HepG2 (cell line): ENCODE measurements at regions not wholly inside any gene's neighbourhood (a gene's known extent, or its start where the extent isn't known, plus 50 kb on each side); places are given as distances from the start of the nearest gene placed in this dataset.

Source experiments
- ATAC-seq: fragments of 200-7000 bp; cut with Tn5 transposase; 3 replicates; pipeline ENCODE4 v1.9.1; 2020; ENCODE audit warnings: mild to moderate bottlenecking, moderate library complexity
- BruUV-seq: library from RNA; stranded (reverse); fragments of 400-500 nt; replicated peaks from 2 replicates; lab custom pipeline; 2021; lab: Mats Ljungman, UMichigan
- CTCF ChIA-PET: fragments of 300-600 bp; formaldehyde crosslinking; extraction: SDS; loops from one replicate; lab custom pipeline; 2021; ENCODE audit warnings: low total read pairs, inconsistent platforms, low intra/inter-chr PET ratio; lab: Yijun Ruan, JAX
- POLR2A ChIA-PET: fragments of 350-600 bp; sonication (Branson Sonifier 250); formaldehyde crosslinking; loops from one replicate; lab custom pipeline; 2020; ENCODE audit warnings: antibody characterized with exemption, inconsistent platforms; lab: Yijun Ruan, JAX
- DNase-seq: peaks from one replicate; pipeline ENCODE4 v3.0.0-alpha.2; 2015; ENCODE audit warnings: low spot score
- FAIRE-seq: peaks from 3 replicates; lab custom pipeline; 2011; peaks lifted over from hg19 to GRCh38; lab: Jason Lieb, UNC
- H2AFZ ChIP-seq: one replicate; pipeline ENCODE4 v1.6.1; 2011; ENCODE audit warnings: low read length, inconsistent platforms
- H3K27ac ChIP-seq: fragments of 300-600 bp; 3 replicates; pipeline ENCODE4 v1.8.0; 2011; ENCODE audit warnings: mixed run types, mild to moderate bottlenecking, mixed read lengths, low read length, inconsistent platforms; ENCODE audit not compliant: insufficient read depth; ENCODE audit errors: extremely low read length
- H3K27me3 ChIP-seq, 2 experiments: fragments of 200-600 bp in 1 of 2; 2 replicates in 1 of 2; 3 replicates in 1 of 2; pipeline versions ENCODE4 v1.6.0 to v1.8.0; 2011; ENCODE audit warnings: low read length in 2 of 2, mild to moderate bottlenecking in 2 of 2, moderate library complexity in 2 of 2, inconsistent platforms in 1 of 2; ENCODE audit not compliant: insufficient read depth in 2 of 2, control insufficient read depth in 1 of 2
- H3K36me3 ChIP-seq, 2 experiments: fragments of 200-600 bp in 1 of 2; replicated peaks in 1 of 2; 2 replicates in 1 of 2; 3 replicates in 1 of 2; pipeline versions ENCODE4 v1.5.1 to v1.8.0; 2011; ENCODE audit warnings: low read length in 2 of 2, inconsistent platforms in 1 of 2; ENCODE audit not compliant: insufficient read depth in 2 of 2, control insufficient read depth in 1 of 2
- H3K4me1 ChIP-seq: 2 replicates; pipeline ENCODE4 v1.5.1; 2012; ENCODE audit warnings: low read length, inconsistent platforms; ENCODE audit not compliant: insufficient read depth
- H3K4me2 ChIP-seq: 2 replicates; pipeline ENCODE4 v1.6.0; 2011; ENCODE audit warnings: low read depth, low read length, inconsistent platforms
- H3K4me3 ChIP-seq, 3 experiments: fragments of 200-600 bp in 1 of 3; sonication (generic), shearing (Covaris generic) in 1 of 3; replicated peaks in 1 of 3; 2 replicates each; pipeline ENCODE4 v1.5.1; 2011 to 2016; ENCODE audit warnings: low read length in 3 of 3, inconsistent platforms in 2 of 3, low read depth in 2 of 3, mild to moderate bottlenecking in 2 of 3, control low read depth in 1 of 3, mixed read lengths in 1 of 3; ENCODE audit not compliant: insufficient read depth in 1 of 3
- H3K79me2 ChIP-seq: one replicate; pipeline ENCODE4 v1.6.1; 2011; ENCODE audit warnings: low read length, inconsistent platforms; ENCODE audit not compliant: insufficient read depth
- H3K9ac ChIP-seq: 2 replicates; pipeline ENCODE4 v1.6.0; 2011; ENCODE audit warnings: mild to moderate bottlenecking, low read depth, low read length, inconsistent platforms; ENCODE audit not compliant: insufficient read depth
- H3K9me3 ChIP-seq: 2 replicates; pipeline ENCODE4 v1.5.1; 2012; ENCODE audit warnings: mild to moderate bottlenecking, low read length
- H4K20me1 ChIP-seq: 2 replicates; pipeline ENCODE4 v1.6.0; 2011; ENCODE audit warnings: inconsistent platforms, mild to moderate bottlenecking, low read length, moderate library complexity; ENCODE audit not compliant: insufficient read depth
- ASH2L ChIP-seq: fragments of 300-600, 200-600 bp; sonication (generic); IDR thresholded peaks from 2 replicates; pipeline ENCODE4 v1.7.0; 2017; ENCODE audit warnings: low read depth, mild to moderate bottlenecking, moderate library complexity, mixed read lengths, low read length; ENCODE audit not compliant: insufficient read length
- BCL6 ChIP-seq: IDR thresholded peaks from 2 replicates; pipeline ENCODE4 v1.6.1; 2016; ENCODE audit warnings: missing genetic modification reagents, missing compliant biosample characterization
- CCDC6 ChIP-seq: sonication (generic); formaldehyde crosslinking; IDR thresholded peaks from 2 replicates; pipeline ENCODE4 v1.8.1; 2022; ENCODE audit warnings: mild to moderate bottlenecking, missing genetic modification reagents, moderate library complexity
- CENPT ChIP-seq: sonication (generic); formaldehyde crosslinking; IDR thresholded peaks from 2 replicates; pipeline ENCODE4 v1.8.0; 2022; ENCODE audit warnings: low read depth, mild to moderate bottlenecking, moderate library complexity, missing genetic modification reagents
- EEA1 ChIP-seq: sonication (generic); formaldehyde crosslinking; IDR thresholded peaks from 2 replicates; pipeline ENCODE4 v1.5.1; 2020; ENCODE audit warnings: mild to moderate bottlenecking, missing genetic modification reagents, borderline replicate concordance
- GLI4 ChIP-seq: sonication (generic); formaldehyde crosslinking; IDR thresholded peaks from 2 replicates; pipeline ENCODE4 v1.5.1; 2020; ENCODE audit warnings: missing genetic modification reagents, mild to moderate bottlenecking, moderate library complexity, borderline replicate concordance
- HIVEP1 ChIP-seq: sonication (generic); formaldehyde crosslinking; IDR thresholded peaks from 2 replicates; pipeline ENCODE4 v1.4.0; 2020; ENCODE audit warnings: mild to moderate bottlenecking, missing genetic modification reagents
- JARID2 ChIP-seq: sonication (generic); formaldehyde crosslinking; IDR thresholded peaks from 2 replicates; pipeline ENCODE4 v1.8.1; 2023; ENCODE audit warnings: missing genetic modification reagents, inconsistent platforms; ENCODE audit not compliant: insufficient replicate concordance
- RNF2 ChIP-seq: fragments of 450-650 bp; conservative IDR thresholded peaks from 2 replicates; pipeline ENCODE4 v1.6.1; 2016; ENCODE audit warnings: low read depth
- SKI ChIP-seq: fragments of 450-650 bp; IDR thresholded peaks from one replicate; pipeline ENCODE4 v1.6.1; 2018; ENCODE audit warnings: mild to moderate bottlenecking; ENCODE audit not compliant: partially characterized antibody
- SRF ChIP-seq: IDR thresholded peaks from 2 replicates; pipeline ENCODE4 v1.6.1; 2011; ENCODE audit warnings: mild to moderate bottlenecking, low read depth, low read length, moderate library complexity
- ZFP36 ChIP-seq: fragments of 150-350 bp; IDR thresholded peaks from 2 replicates; pipeline ENCODE4 v1.6.1; 2018; ENCODE audit warnings: borderline replicate concordance, low read length, low read depth; ENCODE audit not compliant: partially characterized antibody
- ZNF18 ChIP-seq: sonication (generic); formaldehyde crosslinking; IDR thresholded peaks from 2 replicates; pipeline ENCODE4 v1.8.0; 2022; ENCODE audit warnings: mild to moderate bottlenecking, missing genetic modification reagents; ENCODE audit not compliant: insufficient replicate concordance
- ZNF44 ChIP-seq: sonication (generic); formaldehyde crosslinking; IDR thresholded peaks from 2 replicates; pipeline ENCODE4 v1.5.1; 2020; ENCODE audit warnings: mild to moderate bottlenecking, missing genetic modification reagents
- ZNF503 ChIP-seq: sonication (generic); formaldehyde crosslinking; IDR thresholded peaks from 2 replicates; pipeline ENCODE4 v1.4.0; 2020; ENCODE audit warnings: missing genetic modification reagents
- ZNF512 ChIP-seq: sonication (generic); formaldehyde crosslinking; IDR thresholded peaks from 2 replicates; pipeline ENCODE4 v1.4.0; 2020; ENCODE audit warnings: mild to moderate bottlenecking, missing genetic modification reagents
- ZNF589 ChIP-seq: sonication (generic); formaldehyde crosslinking; conservative IDR thresholded peaks from 2 replicates; pipeline ENCODE4 v1.8.0; 2022; ENCODE audit warnings: mild to moderate bottlenecking, moderate library complexity, missing genetic modification reagents
- ZNF709 ChIP-seq: sonication (generic); formaldehyde crosslinking; IDR thresholded peaks from 2 replicates; pipeline ENCODE4 v1.5.0; 2020; ENCODE audit warnings: mild to moderate bottlenecking, missing genetic modification reagents
- WGBS: methylation state at CpG from one replicate; pipeline ENCODE4 v1.1.6; 2017; ENCODE audit warnings: low lambda C conversion rate; 5-methylcytosine and 5-hydroxymethylcytosine counted together
- in situ Hi-C: cut with HindIII; loops from 2 replicates; pipeline ENCODE4 v1.10.0; 2017; ENCODE audit warnings: low pct_unique_long_range_greater_than_20kb; ENCODE audit not compliant: extremely low pct_ligation_motif_present
- intact Hi-C: fragments of 100-400 bp; cut with micrococcal nuclease; formaldehyde crosslinking; loops from one replicate; pipeline ENCODE4 v1.10.0; 2022; ENCODE audit not compliant: unreplicated experiment

- BruUV-seq: no TSS peak
- no peak overlapping the region for H2AFZ ChIP-seq
- ChIA-PET POLR2A (no interaction called here), CTCF (no interaction called here)
- DNase-seq (no peak), ATAC-seq (no peak), FAIRE-seq (no peak)
- no peaks in the 10 kb centered on the region for H3K36me3 ChIP-seq
- no peaks in the 10 kb centered on the region for H3K4me1 ChIP-seq
- H3K4me3 ChIP-seq: no peak overlapping the region
- no peak for TF ChIP-seq SRF
- TF ChIP-seq EEA1 (CRISPR knock-in tag): no peak
- TF ChIP-seq ASH2L: no peak
- no peak for TF ChIP-seq ZFP36
- TF ChIP-seq ZNF18 (CRISPR knock-in tag): no peak
- TF ChIP-seq GLI4 (CRISPR knock-in tag): no peak
- TF ChIP-seq ZNF589 (CRISPR knock-in tag): no peak
- no peak for TF ChIP-seq ZNF44 (CRISPR knock-in tag)
- no peak for TF ChIP-seq CENPT (CRISPR knock-in tag)
- TF ChIP-seq ZNF503 (CRISPR knock-in tag): no peak
- TF ChIP-seq SKI: no peak
- no peak for TF ChIP-seq JARID2 (CRISPR knock-in tag)
- no peak for TF ChIP-seq ZNF709 (CRISPR knock-in tag)
- no peak for TF ChIP-seq ZNF512
- TF ChIP-seq CCDC6 (CRISPR knock-in tag): no peak
- no peak for TF ChIP-seq BCL6 (CRISPR knock-in tag)
- no peak for TF ChIP-seq RNF2
- TF ChIP-seq HIVEP1 (CRISPR knock-in tag): no peak
- H3K9ac ChIP-seq: no peak overlapping the region
- no peaks in the 10 kb centered on the region for H3K27me3 ChIP-seq
- H3K27ac ChIP-seq: no peak overlapping the region
- H3K4me2 ChIP-seq: no peak overlapping the region
- 1% methylated on average over 5 of the region's 5 CpGs for WGBS
- peaks cover 91% of the 10 kb centered on the region for H3K9me3 ChIP-seq
- no peaks in the 10 kb centered on the region for H4K20me1 ChIP-seq
- H3K79me2 ChIP-seq: no peaks in the 10 kb centered on the region
- in situ Hi-C loops: no loop called here
- intact Hi-C loops: no loop called here
Measured at GRCh38 chr9:118596374-118597015, 772.7 kb downstream of the BRINP1 start.
